IPS-11a (cell line): ENCODE measurements at regions not wholly inside any gene's neighbourhood (a gene's known extent, or its start where the extent isn't known, plus 50 kb on each side); places are given as distances from the start of the nearest gene placed in this dataset.
"Not testable (repeated sequence)": the region's sequence is repeated elsewhere in the genome, so short reads cannot be mapped to it uniquely, and the experiment has no call there.

Experiments
- H3K4me3 ChIP-seq: one replicate; pipeline ENCODE4 v1.5.1; 2013; ENCODE audit warnings: low read depth, low read length, control low read depth

DNA sequence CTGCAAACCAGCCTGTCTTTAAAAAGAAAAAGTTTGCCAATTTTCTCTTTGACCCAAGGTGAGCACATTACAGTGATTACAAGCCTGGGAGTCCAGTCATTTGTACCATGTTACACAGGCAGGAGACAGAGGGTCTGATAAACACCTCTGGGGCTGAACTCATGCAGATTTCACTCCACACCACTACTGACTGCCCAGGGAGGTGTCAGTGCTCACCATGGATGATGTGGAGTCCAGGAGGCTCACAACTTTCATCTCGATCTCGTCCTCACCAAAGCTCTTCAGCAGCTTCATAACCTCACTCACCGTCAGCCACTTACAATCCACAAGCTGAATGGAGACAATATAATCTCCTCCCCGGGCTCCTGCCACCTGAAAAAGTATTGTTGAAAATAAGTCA, 302.4 kb downstream of the GOLGA6L6 start:
- not testable (repeated sequence) for H3K4me3 ChIP-seq

DNA sequence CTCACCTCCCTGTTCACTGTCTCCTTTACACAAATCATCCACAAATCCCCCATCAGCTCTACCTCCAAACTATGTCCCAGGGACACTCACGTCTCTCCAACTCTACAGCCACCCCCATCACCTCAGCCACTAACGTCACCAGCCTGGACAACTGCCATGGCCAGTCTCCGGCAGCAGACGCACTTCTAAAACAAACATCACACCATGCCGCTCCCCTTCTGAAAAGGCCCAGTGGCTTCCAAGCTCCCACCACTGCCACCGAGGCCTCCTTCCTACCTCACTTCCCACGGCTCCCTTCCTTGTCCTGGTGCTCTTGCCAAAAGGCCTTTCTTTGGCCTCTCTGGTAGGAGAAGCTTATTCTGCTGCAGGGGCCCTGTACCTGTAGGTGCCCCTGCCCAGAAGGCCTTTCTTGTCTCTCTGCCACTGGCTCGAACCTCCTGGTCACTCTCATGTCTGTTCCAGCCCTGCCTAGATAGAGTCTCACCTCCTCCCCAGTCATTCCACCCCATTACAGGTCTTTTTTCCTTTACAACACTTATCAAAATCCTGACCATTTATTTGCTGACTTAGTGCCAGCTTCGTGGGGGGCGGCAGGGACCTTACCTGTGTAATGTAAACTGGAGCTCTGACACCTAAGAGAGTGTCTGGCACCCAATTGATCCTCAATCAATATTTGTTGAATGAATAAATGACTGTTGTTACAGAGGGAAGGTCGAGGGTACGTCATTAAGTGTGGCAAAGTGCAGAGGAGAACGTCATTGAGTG, 304.2 kb downstream of the GOLGA6L6 start:
- H3K4me3 ChIP-seq, result not testable (repeated sequence)

DNA sequence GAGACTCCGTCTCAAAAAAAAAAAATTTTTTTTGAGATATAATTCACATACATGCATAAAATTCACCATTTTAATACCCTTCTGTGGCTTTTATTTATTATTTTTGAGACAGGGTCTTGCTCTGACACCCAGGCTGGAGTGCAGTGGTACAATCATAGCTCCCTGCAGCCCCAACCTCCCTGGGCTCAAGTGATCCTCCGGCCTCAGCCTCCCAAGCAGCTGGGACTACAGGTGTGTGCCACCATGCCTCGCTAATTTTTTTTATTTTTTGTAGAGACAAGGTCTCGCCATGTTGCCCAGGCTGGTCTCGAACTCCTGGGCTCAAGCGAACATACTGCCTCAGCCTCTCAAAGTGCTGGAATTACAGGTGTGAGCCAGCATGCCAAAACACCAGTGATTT, 305.9 kb downstream of the GOLGA6L6 start:
- H3K4me3 ChIP-seq, result not testable (repeated sequence)

DNA sequence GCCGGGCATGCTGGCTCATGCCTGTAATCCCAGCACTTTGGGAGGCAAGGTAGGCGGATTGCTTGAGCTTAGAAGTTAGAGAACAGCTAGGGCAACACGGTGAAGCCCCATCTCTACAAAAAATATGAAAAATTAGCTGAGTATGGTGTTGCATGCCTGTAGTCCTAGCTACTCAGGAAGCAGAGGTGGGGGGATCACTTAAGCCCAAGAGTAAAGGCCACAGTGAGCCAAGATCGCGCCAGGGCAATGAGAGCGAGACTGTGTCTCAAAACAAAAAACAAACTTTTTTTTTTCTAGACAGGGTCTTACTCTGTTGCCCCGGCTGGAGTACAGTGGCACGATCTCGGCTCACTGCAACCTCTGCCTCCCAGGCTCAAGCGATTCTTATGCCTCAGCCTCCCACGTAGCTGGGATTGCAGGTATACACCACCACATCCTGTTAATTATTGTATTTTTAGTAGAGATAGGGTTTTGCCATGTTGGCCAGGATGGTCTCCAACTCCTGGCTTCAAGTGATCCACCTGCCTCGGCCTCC, 307.5 kb downstream of the GOLGA6L6 start:
- H3K4me3 ChIP-seq, result not testable (repeated sequence)

DNA sequence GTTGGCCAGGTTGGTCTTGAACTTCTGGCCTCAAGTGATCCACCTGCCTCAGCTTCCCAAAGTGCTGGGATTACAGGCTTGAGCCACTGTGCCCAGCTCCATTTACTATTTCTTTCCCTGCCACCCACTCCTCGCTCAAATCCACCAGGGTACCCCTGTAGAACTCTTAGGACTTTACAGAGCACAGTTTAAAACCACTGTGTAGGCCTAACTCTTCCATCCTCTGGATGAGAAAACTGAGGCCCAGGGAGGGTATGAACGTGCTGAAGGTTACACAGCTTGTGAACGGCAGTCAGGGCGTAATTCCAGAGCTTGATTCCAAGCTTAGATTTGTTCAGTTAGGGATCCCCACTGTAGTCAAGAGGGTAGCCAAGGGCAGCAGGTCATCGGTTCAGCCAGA, 309.1 kb downstream of the GOLGA6L6 start:
- H3K4me3 ChIP-seq, result not testable (repeated sequence)

DNA sequence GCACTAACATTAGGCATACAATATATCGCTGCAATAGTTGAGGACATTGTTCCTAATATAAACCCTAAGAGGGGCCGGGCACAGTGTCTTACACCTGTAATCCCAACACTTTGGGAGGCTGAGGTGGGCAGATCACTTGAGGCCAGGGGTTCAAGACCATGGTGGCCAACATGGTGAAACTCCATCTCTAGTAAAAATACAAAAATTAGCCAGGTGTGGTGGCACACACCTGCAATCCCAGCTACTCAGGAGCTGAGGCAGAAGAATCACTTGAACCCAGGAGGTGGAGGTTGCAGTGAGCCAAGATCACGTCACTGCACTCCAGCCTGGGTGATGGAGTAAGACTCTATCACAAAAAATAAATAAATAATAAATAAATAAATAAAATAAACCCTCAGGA, 310.9 kb downstream of the GOLGA6L6 start:
- not testable (repeated sequence) for H3K4me3 ChIP-seq

DNA sequence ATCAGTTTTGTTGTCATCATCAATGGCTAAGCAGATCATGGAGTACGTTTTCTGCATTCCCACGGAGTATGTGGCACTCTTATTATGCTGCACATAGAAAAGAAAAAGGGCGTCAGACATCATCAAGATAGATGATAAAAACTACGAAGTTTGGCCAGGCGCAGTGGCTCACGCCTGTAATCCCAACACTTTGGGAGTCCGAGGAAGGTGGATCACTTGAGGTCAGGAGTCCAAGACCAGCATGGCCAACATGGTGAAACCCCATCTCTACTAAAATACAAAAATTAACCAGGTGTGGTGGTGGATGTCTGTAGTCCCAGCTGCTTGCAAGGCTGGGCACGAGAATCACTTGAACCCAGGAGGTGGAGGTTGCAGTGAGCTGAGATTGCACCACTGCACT, 312.8 kb downstream of the GOLGA6L6 start:
- H3K4me3 ChIP-seq, result not testable (repeated sequence)

DNA sequence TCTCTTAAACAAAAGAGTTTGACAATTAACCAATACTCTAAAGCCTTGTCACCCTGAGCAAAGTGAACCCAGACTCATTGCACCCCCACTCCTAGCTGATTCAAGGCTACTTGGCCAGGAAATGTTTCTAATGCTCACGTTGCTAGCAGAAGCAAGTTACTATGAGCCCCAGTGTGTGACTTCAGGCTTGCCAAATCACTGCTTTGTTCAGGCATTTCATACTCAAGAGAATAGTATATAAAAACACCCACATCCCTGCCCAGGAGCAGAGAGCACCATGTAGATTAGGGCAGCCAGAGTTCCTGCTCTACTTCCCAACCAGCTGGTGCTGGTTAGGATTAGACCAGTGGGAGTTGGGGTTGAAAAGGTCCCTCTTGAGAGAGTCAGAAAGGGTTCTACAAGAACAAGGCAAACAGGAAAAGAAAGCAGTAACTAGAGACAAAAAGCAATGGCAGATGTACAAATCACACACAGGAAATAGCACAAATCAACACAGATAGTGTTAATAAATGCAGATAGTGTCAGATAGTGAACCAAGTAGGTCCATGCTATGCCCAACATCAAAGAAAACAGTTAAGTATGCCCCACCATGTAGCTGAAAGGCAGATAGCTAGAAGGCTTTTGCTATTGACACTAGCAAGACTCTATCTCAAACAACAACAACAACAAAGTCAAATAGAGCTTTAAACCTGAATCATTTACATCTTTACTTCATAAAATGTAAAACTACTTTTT, 314.3 kb downstream of the GOLGA6L6 start:
- H3K4me3 ChIP-seq, result not testable (repeated sequence)

DNA sequence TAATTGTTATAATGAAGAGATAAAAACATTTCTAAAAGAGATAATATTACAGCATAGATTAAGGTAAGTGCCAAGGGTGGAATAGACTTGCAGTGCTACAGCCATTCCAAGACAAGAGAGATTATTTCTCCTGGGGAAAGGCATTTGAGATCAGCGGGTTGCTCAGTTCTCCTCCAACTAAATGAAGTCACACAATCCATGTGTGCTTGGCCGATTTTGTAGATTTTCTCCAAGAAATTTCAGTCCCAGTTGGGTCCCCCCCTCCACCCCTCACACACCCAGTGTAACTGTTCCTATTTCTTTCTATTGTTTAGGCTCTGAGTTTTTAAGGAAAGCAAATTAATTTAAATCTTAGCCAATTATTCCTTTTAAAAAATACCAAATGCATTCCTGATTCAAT, 315.1 kb downstream of the GOLGA6L6 start:
- H3K4me3 ChIP-seq, result not testable (repeated sequence)

DNA sequence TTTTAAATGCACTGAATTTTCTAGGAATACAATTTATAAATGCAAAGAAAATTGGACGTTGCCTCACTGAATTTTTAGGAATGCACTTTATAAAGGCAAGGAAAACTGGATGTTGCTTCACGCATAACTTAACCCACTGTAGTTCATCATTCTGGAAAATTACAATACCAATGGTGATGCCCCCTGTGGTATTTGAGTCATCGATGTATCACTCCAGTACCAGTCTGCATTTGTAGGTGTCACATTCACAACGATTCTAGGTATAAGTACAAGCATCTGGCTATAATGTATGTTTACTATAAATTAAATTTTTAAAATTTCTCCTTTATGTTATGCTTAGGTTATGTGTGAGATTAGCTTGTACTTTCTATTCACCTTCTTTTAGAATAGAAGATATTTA, 320.5 kb downstream of the GOLGA6L6 start:
- H3K4me3 ChIP-seq, result not testable (repeated sequence)

DNA sequence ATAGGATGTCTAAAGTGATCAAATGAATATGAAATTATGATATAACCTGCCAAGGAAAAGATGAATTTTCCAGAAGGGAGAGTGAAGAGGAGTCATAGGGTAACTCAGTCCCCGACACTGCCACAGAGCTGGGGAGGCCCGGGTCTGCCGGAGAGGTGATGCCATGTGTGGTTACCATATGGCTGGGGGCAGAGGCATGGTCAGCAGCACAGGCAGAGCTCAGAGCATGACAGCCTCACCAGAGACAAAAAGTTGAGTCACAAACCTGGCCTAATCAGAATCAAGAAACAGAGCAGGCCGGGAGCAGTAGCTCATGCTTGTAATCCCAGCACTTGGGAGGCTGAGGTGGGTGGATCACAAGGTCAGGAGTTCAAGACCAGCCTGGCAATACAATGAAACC, 322.4 kb downstream of the GOLGA6L6 start:
- H3K4me3 ChIP-seq, result not testable (repeated sequence)

DNA sequence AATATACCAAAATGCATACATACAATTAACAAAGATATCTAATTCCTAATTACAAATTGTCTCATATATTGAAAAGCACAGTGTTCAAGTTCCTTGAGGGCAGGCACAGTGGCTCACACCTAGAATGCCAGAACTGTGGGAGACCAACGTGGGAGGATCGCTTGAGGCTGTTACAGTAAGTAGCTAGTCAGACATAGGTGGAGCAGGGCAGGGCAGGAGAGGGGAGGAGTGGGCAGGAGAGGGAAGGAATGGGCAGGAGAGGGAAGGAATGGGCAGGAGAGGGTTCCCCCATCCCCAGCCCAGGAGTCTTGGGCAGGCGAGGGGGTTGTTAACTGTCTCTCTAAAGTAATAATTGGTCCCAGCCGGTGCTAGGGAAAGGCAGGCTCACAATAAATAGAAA, 325.9 kb downstream of the GOLGA6L6 start:
- H3K4me3 ChIP-seq, result not testable (repeated sequence)

DNA sequence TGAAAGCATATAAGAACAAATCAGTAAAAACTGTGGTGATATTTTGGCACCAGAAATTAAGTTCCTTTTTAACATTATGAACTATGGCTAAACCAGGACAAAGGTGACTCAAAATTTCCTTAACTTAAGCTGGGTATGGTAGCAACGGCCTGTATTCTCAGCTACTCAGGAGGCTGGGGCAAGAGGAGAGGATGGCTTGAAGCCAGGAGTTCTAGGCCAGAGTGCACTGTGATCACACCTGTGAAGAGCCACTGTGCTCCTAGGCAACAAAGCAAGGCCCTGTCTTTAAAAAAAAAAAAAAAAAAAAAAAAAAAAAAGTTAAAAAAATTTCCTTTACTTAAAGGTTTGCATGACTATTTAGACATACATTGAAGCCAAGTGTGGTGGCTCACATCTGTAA, 327.5 kb downstream of the GOLGA6L6 start:
- H3K4me3 ChIP-seq, result not testable (repeated sequence)

DNA sequence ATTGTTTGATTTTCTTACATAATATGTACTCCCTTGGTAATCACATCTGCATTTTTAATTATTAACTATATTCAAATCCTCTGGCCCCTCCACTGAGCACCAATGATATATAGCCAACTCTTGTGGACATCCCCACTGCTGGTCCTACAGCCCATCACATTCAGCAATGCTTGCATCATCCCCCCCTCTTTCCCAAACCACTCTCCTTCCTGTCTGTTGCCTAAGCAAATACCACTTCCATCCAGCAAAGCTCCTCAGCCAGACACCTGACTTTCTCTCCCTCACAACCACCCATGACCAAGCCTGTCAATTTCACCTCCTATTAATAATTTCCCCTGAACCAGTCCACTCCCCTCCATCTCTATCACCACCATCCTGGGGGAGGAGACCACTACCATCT, 330.1 kb downstream of the GOLGA6L6 start:
- H3K4me3 ChIP-seq, result not testable (repeated sequence)

DNA sequence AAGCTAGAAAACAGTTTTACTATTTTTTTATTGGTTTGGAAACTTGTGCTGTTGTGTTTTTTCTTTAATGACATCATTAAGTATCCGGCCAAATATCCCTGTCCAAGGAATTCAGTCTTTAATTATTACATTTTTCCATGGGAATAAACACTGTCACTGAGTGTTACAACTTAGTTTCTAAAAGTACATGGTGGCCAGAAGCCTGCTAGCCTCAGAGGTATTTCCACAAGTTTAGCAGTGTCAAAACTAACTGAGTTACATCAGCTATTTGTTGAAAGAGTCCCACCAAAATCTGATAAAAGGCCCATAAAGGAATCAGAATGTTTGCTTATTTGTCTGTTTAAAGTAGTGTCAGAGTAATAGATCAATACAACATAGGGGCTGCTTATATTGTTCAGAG, 331.6 kb downstream of the GOLGA6L6 start:
- H3K4me3 ChIP-seq, result not testable (repeated sequence)

DNA sequence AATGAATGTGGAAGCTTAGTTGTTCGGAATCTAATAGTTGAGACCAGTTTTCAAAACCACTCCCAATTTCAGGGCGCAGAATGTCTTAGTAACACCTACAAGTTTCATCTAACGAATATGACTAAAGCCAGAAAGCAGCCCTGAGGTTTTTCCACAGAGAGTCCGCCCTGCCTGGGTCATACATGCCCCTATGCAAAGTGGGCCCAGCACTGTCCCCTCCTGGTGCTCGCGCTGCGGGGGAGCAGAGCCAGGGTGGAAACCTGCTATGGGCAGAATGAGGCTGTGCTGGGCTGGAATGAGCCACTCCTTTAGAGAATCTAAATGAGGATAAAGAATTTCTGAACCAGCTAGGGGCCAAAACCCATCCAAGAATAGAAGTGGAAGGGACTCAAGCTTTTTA, 334.0 kb downstream of the GOLGA6L6 start:
- H3K4me3 ChIP-seq, result not testable (repeated sequence)

DNA sequence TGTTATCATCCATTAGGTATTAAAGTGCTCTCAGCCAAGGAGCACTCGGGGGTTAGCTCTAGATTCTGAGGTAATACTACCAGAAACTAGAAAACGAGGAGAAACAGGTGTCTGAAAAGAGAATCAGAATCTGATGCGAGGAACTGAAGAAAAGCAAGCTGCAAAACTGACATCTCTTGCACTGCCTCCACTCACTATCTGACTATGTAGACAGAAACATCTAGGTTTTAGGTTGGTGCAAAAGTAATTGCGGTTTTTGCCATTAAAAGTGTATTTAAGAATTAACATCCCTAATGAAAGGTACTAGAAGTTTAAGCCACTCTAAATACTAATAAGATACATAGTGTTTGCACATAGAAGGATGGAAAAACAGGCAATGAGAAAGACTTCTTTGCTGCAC, 334.4 kb downstream of the GOLGA6L6 start:
- H3K4me3 ChIP-seq, result not testable (repeated sequence)

DNA sequence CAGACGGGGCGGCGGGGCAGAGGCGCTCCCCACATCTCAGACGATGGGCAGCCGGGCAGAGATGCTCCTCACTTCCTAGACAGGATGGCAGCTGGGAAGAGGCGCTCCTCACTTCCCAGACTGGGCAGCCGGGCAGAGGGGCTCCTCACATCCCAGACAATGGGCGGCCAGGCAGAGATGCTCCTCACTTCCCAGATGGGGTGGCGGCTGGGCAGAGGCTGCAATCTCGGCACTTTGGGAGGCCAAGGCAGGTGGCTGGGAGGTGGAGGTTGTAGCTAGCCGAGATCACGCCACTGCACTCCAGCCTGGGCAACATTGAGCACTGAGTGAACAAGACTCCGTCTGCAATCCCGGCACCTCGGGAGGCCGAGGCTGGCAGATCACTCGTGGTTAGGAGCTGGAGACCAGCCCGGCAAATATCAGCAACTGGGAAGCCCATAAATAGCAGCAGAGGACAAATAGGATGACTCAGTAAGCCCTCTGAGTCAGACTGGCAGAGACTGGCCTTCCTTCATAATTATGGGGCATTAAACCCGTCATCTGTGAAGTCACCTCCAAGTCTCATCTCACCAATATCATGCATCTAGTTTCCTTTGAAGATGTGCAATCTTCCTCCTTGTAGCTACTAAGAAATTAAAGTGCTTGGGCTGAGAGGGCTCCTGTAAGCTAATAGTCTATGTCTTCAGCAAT, 337.3 kb downstream of the GOLGA6L6 start:
- not testable (repeated sequence) for H3K4me3 ChIP-seq

DNA sequence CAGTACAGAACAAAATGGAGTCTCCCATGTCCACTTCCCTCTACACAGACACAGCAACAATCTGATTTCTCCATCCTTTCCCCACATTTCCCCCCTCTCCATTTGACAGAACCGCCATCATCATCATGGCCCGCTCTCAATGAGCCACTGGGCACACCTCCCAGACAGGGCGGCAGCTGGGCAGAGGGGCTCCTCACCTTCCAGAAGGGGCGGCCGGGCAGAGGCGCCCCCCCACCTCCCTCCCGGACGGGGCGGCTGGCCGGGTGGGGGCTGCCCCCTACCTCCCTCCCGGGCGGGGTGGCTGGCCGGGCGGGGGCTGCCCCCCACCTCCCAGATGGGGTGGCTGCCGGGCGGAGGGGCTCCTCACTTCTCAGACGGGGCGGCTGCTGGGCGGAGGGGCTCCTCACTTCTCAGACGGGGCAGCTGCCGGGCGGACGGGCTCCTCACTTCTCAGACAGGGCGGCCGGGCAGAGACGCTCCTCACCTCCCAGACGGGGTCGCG, 337.9 kb downstream of the GOLGA6L6 start:
- not testable (repeated sequence) for H3K4me3 ChIP-seq

DNA sequence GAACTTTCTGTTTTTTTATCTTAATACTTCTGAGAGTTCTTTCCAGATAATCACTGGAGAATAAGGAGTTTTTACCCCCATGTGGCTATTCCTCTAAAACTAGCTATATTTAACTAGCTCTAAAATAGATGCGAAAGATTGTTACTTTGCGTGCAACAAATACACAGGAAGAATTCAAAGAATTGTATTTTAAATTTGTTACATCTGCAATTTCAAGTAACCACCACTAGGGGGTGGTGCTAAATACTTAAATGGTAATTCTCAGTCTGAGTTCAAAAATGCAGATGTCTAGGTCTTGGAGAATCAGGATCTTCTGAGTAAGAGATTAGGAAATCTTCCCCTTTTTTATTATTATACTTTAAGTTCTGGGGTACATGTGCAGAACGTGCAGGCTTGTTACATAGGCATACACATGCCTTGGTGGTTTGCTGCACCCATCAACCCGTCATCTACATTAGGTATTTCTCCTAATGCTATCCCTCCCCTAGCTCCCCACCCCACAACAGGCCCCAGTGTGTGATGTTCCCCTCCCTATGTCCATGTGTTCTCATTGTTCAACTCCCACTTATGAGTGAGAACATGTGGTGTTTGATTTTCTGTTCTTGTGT, 346.9 kb downstream of the GOLGA6L6 start:
- H3K4me3 ChIP-seq, result not testable (repeated sequence)
